OCI-LY1 (cell line): ENCODE measurements at regions not wholly inside any gene's neighbourhood (a gene's known extent, or its start where the extent isn't known, plus 50 kb on each side); places are given as distances from the start of the nearest gene placed in this dataset.

Experiments used
- H2AFZ ChIP-seq: fragments of 200-600 bp; sonication (generic), shearing (Covaris generic); 2 replicates; pipeline ENCODE4 v1.6.0; 2014; ENCODE audit warnings: antibody characterized with exemption, mild to moderate bottlenecking, low read length
- H3F3A ChIP-seq: fragments of 200-600 bp; sonication (generic), shearing (Covaris generic); 2 replicates; pipeline ENCODE4 v1.6.0; 2014; ENCODE audit warnings: mild to moderate bottlenecking, antibody characterized with exemption, low read length, moderate library complexity; ENCODE audit not compliant: insufficient read depth
- H3K27ac ChIP-seq: fragments of 200-600 bp; sonication (generic); 2 replicates; pipeline ENCODE4 v1.5.1; 2014; ENCODE audit warnings: low read length, mixed run types, mild to moderate bottlenecking, low read depth; ENCODE audit not compliant: poor library complexity, severe bottlenecking
- H3K27me3 ChIP-seq: fragments of 200-600 bp; sonication (generic); 2 replicates; pipeline ENCODE4 v1.6.0; 2014; ENCODE audit warnings: antibody characterized with exemption, mild to moderate bottlenecking, low read length, moderate library complexity; ENCODE audit not compliant: insufficient read depth
- H3K36me3 ChIP-seq: fragments of 200-600 bp; sonication (generic); 2 replicates; pipeline ENCODE4 v1.6.1; 2014; ENCODE audit warnings: mild to moderate bottlenecking, antibody characterized with exemption, low read length, moderate library complexity, mixed read lengths; ENCODE audit not compliant: insufficient read depth
- H3K4me1 ChIP-seq: fragments of 200-600 bp; sonication (generic); 2 replicates; pipeline ENCODE4 v1.5.1; 2014; ENCODE audit warnings: mild to moderate bottlenecking, low read length, moderate library complexity; ENCODE audit not compliant: insufficient read depth, severe bottlenecking
- H3K4me2 ChIP-seq: fragments of 200-600 bp; sonication (generic), shearing (Covaris generic); 2 replicates; pipeline ENCODE4 v1.6.1; 2014; ENCODE audit warnings: low read length
- H3K4me3 ChIP-seq: fragments of 200-600 bp; sonication (generic); 2 replicates; pipeline ENCODE4 v1.5.1; 2014; ENCODE audit warnings: low read length, low read depth, mild to moderate bottlenecking, mixed read lengths; ENCODE audit not compliant: poor library complexity, severe bottlenecking
- H3K79me2 ChIP-seq: fragments of 200-600 bp; shearing (Covaris generic); 2 replicates; pipeline ENCODE4 v1.6.1; 2016; ENCODE audit warnings: mixed run types, low read length, mixed read lengths; ENCODE audit not compliant: insufficient read depth
- H3K9ac ChIP-seq: fragments of 200-600 bp; sonication (generic), shearing (Covaris generic); 2 replicates; pipeline ENCODE4 v1.6.1; 2014; ENCODE audit warnings: mild to moderate bottlenecking, low read length, mixed read lengths
- H3K9me2 ChIP-seq: fragments of 200-600 bp; sonication (generic), shearing (Covaris generic); 2 replicates; pipeline ENCODE4 v1.6.1; 2014; ENCODE audit warnings: low read depth, mild to moderate bottlenecking, low read length, mixed read lengths
- H3K9me3 ChIP-seq: fragments of 200-600 bp; shearing (Covaris generic); 2 replicates; pipeline ENCODE4 v1.6.1; 2014; ENCODE audit warnings: low read length, mixed read lengths
- H4K20me1 ChIP-seq: fragments of 200-600 bp; sonication (generic), shearing (Covaris generic); 2 replicates; pipeline ENCODE4 v1.6.0; 2016; ENCODE audit warnings: mild to moderate bottlenecking, low read length; ENCODE audit not compliant: insufficient read depth
- CTCF ChIP-seq: fragments of 200-600 bp; sonication (generic), shearing (Covaris generic); IDR thresholded peaks from 2 replicates; pipeline ENCODE4 v1.5.1; 2017; ENCODE audit warnings: mild to moderate bottlenecking, antibody characterized with exemption, low read length, moderate library complexity, mixed read lengths
- EZH2 ChIP-seq: fragments of 200-600 bp; sonication (generic), shearing (Covaris generic); IDR thresholded peaks from 2 replicates; pipeline ENCODE4 v1.8.0; 2017; ENCODE audit warnings: borderline replicate concordance, mixed run types, mild to moderate bottlenecking, antibody characterized with exemption, low read length, moderate library complexity, mixed read lengths

- H3K27me3 ChIP-seq, result 0 out of 2 replicates have a peak, but pooled peaks cover 3% of the 10 kb centered on the region
- no peaks in the 10 kb centered on the region for H4K20me1 ChIP-seq
- H3K36me3 ChIP-seq, result no peaks in the 10 kb centered on the region
- H2AFZ ChIP-seq, result no peak overlapping the region
- H3F3A ChIP-seq, result no peaks in the 10 kb centered on the region
- no peaks in the 10 kb centered on the region for H3K9me3 ChIP-seq
- no peak overlapping the region for H3K4me3 ChIP-seq
- no peak overlapping the region for H3K4me2 ChIP-seq
- no peak overlapping the region for H3K9ac ChIP-seq
- no peaks in the 10 kb centered on the region for H3K9me2 ChIP-seq
- TF ChIP-seq CTCF (no peak), EZH2 (no peak)
- H3K4me1 ChIP-seq, result no peaks in the 10 kb centered on the region
- H3K27ac ChIP-seq, result no peak overlapping the region
- H3K79me2 ChIP-seq, result no peaks in the 10 kb centered on the region
Measured at GRCh38 chr5:10870791-10871190, 109.8 kb upstream of the DAP start.

GRCh38 chr5:10868956-10869355 is 107.9 kb upstream of the DAP start:
- Histone ChIP-seq H3K9ac (no peak overlapping the region), H3K27me3 (0 out of 2 replicates have a peak, but pooled peaks cover 3% of the 10 kb centered on the region), H2AFZ (no peak overlapping the region), H3K79me2 (no peaks in the 10 kb centered on the region), H3K4me3 (no peak overlapping the region), H3K4me2 (no peak overlapping the region), H3K9me2 (no peaks in the 10 kb centered on the region), H4K20me1 (no peaks in the 10 kb centered on the region), H3K36me3 (no peaks in the 10 kb centered on the region), H3K4me1 (no peaks in the 10 kb centered on the region), H3K27ac (no peak overlapping the region), H3F3A (no peaks in the 10 kb centered on the region), H3K9me3 (no peaks in the 10 kb centered on the region)
- TF ChIP-seq EZH2 (no peak), CTCF (no peak)

GRCh38 chr5:10867389-10868303 is 106.6 kb upstream of the DAP start:
- Histone ChIP-seq H3K27ac (no peak overlapping the region), H2AFZ (no peak overlapping the region), H3K4me2 (no peak overlapping the region), H3K79me2 (no peaks in the 10 kb centered on the region), H3K4me3 (no peak overlapping the region), H3F3A (no peaks in the 10 kb centered on the region), H3K9me2 (no peaks in the 10 kb centered on the region), H3K4me1 (no peaks in the 10 kb centered on the region), H3K36me3 (no peaks in the 10 kb centered on the region), H3K9ac (no peak overlapping the region), H3K27me3 (0 out of 2 replicates have a peak, but pooled peaks cover 3% of the 10 kb centered on the region), H3K9me3 (no peaks in the 10 kb centered on the region), H4K20me1 (no peaks in the 10 kb centered on the region)
- TF ChIP-seq EZH2, result no peak
- no peak for TF ChIP-seq CTCF
